Brain pericyte (primary cell): ENCODE measurements at regions not wholly inside any gene's neighbourhood (a gene's known extent, or its start where the extent isn't known, plus 50 kb on each side); places are given as distances from the start of the nearest gene placed in this dataset.
A peak's percentile ranks its signal among the peaks of the same experiment; 100 is the strongest.

Experiments used
- DNase-seq: peaks from one replicate; pipeline ENCODE4 v3.0.0-alpha.2; 2012; ENCODE audit warnings: low read depth, low spot score

- no peak for DNase-seq
Measured at GRCh38 chr21:41653243-41653953, 113.5 kb downstream of the RIPK4 start.

- DNase-seq, result no peak
Measured at GRCh38 chr21:41651830-41652229, 115.0 kb downstream of the RIPK4 start.

- no peak for DNase-seq
Measured at GRCh38 chr21:41651406-41651805, 115.4 kb downstream of the RIPK4 start.

- no peak for DNase-seq
Measured at GRCh38 chr21:41650526-41651145, 116.2 kb downstream of the RIPK4 start.

GRCh38 chr21:41648591-41649031, 118.2 kb downstream of the RIPK4 start:
- no peak for DNase-seq

GRCh38 chr21:41647806-41648561, 118.9 kb downstream of the RIPK4 start:
- no peak for DNase-seq

- no peak for DNase-seq
Measured at GRCh38 chr21:41643246-41643966, 123.4 kb downstream of the RIPK4 start.

GRCh38 chr21:41641821-41642701, 124.8 kb downstream of the RIPK4 start:
- DNase-seq, result peak; percentile 5

GRCh38 chr21:41641510-41641815, 125.4 kb downstream of the RIPK4 start:
- DNase-seq, result no peak

GRCh38 chr21:41640748-41641509, 125.9 kb downstream of the RIPK4 start:
- DNase-seq, result no peak

GRCh38 chr21:41639766-41640165, 127.1 kb downstream of the RIPK4 start:
- no peak for DNase-seq

GRCh38 chr21:41639336-41639735, 127.5 kb downstream of the RIPK4 start:
- no peak for DNase-seq

GRCh38 chr21:41638201-41638790, 128.6 kb downstream of the RIPK4 start:
- no peak for DNase-seq

- no peak for DNase-seq
Measured at GRCh38 chr21:41636636-41637630, 129.0 kb upstream of the TMPRSS2 start.

GRCh38 chr21:41635874-41636273, 127.9 kb upstream of the TMPRSS2 start:
- DNase-seq, result no peak

GRCh38 chr21:41634858-41635257, 126.9 kb upstream of the TMPRSS2 start:
- no peak for DNase-seq

GRCh38 chr21:41634211-41634694, 126.3 kb upstream of the TMPRSS2 start:
- no peak for DNase-seq

GRCh38 chr21:41633627-41634026, 125.7 kb upstream of the TMPRSS2 start:
- DNase-seq, result no peak
